LNCAP (cell line): ENCODE measurements at regions not wholly inside any gene's neighbourhood (a gene's known extent, or its start where the extent isn't known, plus 50 kb on each side); places are given as distances from the start of the nearest gene placed in this dataset.

ENCODE experiments used
- CTCF ChIP-seq: fragments of 450-650 bp; IDR thresholded peaks from 2 replicates; pipeline ENCODE4 v1.5.1; 2017; ENCODE audit warnings: mild to moderate bottlenecking

- no peak for TF ChIP-seq CTCF
These were observed 51.6 kb upstream of the MYEOV start for GRCh38 chr11:69242266-69242920.

- TF ChIP-seq CTCF: no peak
These were observed 50.3 kb upstream of the MYEOV start for GRCh38 chr11:69243496-69244200.
